HepG2 (cell line): ENCODE measurements at regions not wholly inside any gene's neighbourhood (a gene's known extent, or its start where the extent isn't known, plus 50 kb on each side); places are given as distances from the start of the nearest gene placed in this dataset.

Source experiments
- ATAC-seq: fragments of 200-7000 bp; cut with Tn5 transposase; 3 replicates; pipeline ENCODE4 v1.9.1; 2020; ENCODE audit warnings: mild to moderate bottlenecking, moderate library complexity
- BruUV-seq: library from RNA; stranded (reverse); fragments of 400-500 nt; replicated peaks from 2 replicates; lab custom pipeline; 2021; lab: Mats Ljungman, UMichigan
- CTCF ChIA-PET: fragments of 300-600 bp; formaldehyde crosslinking; extraction: SDS; loops from one replicate; lab custom pipeline; 2021; ENCODE audit warnings: low total read pairs, inconsistent platforms, low intra/inter-chr PET ratio; lab: Yijun Ruan, JAX
- POLR2A ChIA-PET: fragments of 350-600 bp; sonication (Branson Sonifier 250); formaldehyde crosslinking; loops from one replicate; lab custom pipeline; 2020; ENCODE audit warnings: antibody characterized with exemption, inconsistent platforms; lab: Yijun Ruan, JAX
- DNase-seq: peaks from one replicate; pipeline ENCODE4 v3.0.0-alpha.2; 2015; ENCODE audit warnings: low spot score
- FAIRE-seq: peaks from 3 replicates; lab custom pipeline; 2011; peaks lifted over from hg19 to GRCh38; lab: Jason Lieb, UNC
- H2AFZ ChIP-seq: one replicate; pipeline ENCODE4 v1.6.1; 2011; ENCODE audit warnings: low read length, inconsistent platforms
- H3K27ac ChIP-seq: fragments of 300-600 bp; 3 replicates; pipeline ENCODE4 v1.8.0; 2011; ENCODE audit warnings: mixed run types, mild to moderate bottlenecking, mixed read lengths, low read length, inconsistent platforms; ENCODE audit not compliant: insufficient read depth; ENCODE audit errors: extremely low read length
- H3K27me3 ChIP-seq, 2 experiments: fragments of 200-600 bp in 1 of 2; 2 replicates in 1 of 2; 3 replicates in 1 of 2; pipeline versions ENCODE4 v1.6.0 to v1.8.0; 2011; ENCODE audit warnings: low read length in 2 of 2, mild to moderate bottlenecking in 2 of 2, moderate library complexity in 2 of 2, inconsistent platforms in 1 of 2; ENCODE audit not compliant: insufficient read depth in 2 of 2, control insufficient read depth in 1 of 2
- H3K36me3 ChIP-seq, 2 experiments: fragments of 200-600 bp in 1 of 2; replicated peaks in 1 of 2; 2 replicates in 1 of 2; 3 replicates in 1 of 2; pipeline versions ENCODE4 v1.5.1 to v1.8.0; 2011; ENCODE audit warnings: low read length in 2 of 2, inconsistent platforms in 1 of 2; ENCODE audit not compliant: insufficient read depth in 2 of 2, control insufficient read depth in 1 of 2
- H3K4me1 ChIP-seq: 2 replicates; pipeline ENCODE4 v1.5.1; 2012; ENCODE audit warnings: low read length, inconsistent platforms; ENCODE audit not compliant: insufficient read depth
- H3K4me2 ChIP-seq: 2 replicates; pipeline ENCODE4 v1.6.0; 2011; ENCODE audit warnings: low read depth, low read length, inconsistent platforms
- H3K4me3 ChIP-seq, 3 experiments: fragments of 200-600 bp in 1 of 3; sonication (generic), shearing (Covaris generic) in 1 of 3; replicated peaks in 1 of 3; 2 replicates each; pipeline ENCODE4 v1.5.1; 2011 to 2016; ENCODE audit warnings: low read length in 3 of 3, inconsistent platforms in 2 of 3, low read depth in 2 of 3, mild to moderate bottlenecking in 2 of 3, control low read depth in 1 of 3, mixed read lengths in 1 of 3; ENCODE audit not compliant: insufficient read depth in 1 of 3
- H3K79me2 ChIP-seq: one replicate; pipeline ENCODE4 v1.6.1; 2011; ENCODE audit warnings: low read length, inconsistent platforms; ENCODE audit not compliant: insufficient read depth
- H3K9ac ChIP-seq: 2 replicates; pipeline ENCODE4 v1.6.0; 2011; ENCODE audit warnings: mild to moderate bottlenecking, low read depth, low read length, inconsistent platforms; ENCODE audit not compliant: insufficient read depth
- H3K9me3 ChIP-seq: 2 replicates; pipeline ENCODE4 v1.5.1; 2012; ENCODE audit warnings: mild to moderate bottlenecking, low read length
- H4K20me1 ChIP-seq: 2 replicates; pipeline ENCODE4 v1.6.0; 2011; ENCODE audit warnings: inconsistent platforms, mild to moderate bottlenecking, low read length, moderate library complexity; ENCODE audit not compliant: insufficient read depth
- ETV5 ChIP-seq: IDR thresholded peaks from 2 replicates; pipeline ENCODE4 v1.6.1; 2018; ENCODE audit warnings: missing biosample characterization, missing genetic modification reagents, inconsistent platforms, borderline replicate concordance
- SMAD1 ChIP-seq: sonication (generic); formaldehyde crosslinking; IDR thresholded peaks from 2 replicates; pipeline ENCODE4 v1.4.0; 2020; ENCODE audit warnings: missing genetic modification reagents, low read depth, mild to moderate bottlenecking, borderline replicate concordance
- SMC3 ChIP-seq: IDR thresholded peaks from 2 replicates; pipeline ENCODE4 v1.6.1; 2011; ENCODE audit warnings: low read length, improper control_type of control experiment
- TCF7 ChIP-seq: sonication (generic); IDR thresholded peaks from 2 replicates; pipeline ENCODE4 v1.6.1; 2016; ENCODE audit warnings: antibody characterized with exemption, low read depth
- ZNF230 ChIP-seq: sonication (generic); formaldehyde crosslinking; IDR thresholded peaks from 2 replicates; pipeline ENCODE4 v1.4.0; 2020; ENCODE audit warnings: mild to moderate bottlenecking, missing genetic modification reagents
- ZNF577 ChIP-seq: sonication (generic); formaldehyde crosslinking; IDR thresholded peaks from 2 replicates; pipeline ENCODE4 v1.4.0; 2020; ENCODE audit warnings: mild to moderate bottlenecking, low read depth, missing genetic modification reagents, borderline replicate concordance
- WGBS: methylation state at CpG from one replicate; pipeline ENCODE4 v1.1.6; 2017; ENCODE audit warnings: low lambda C conversion rate; 5-methylcytosine and 5-hydroxymethylcytosine counted together
- in situ Hi-C: cut with HindIII; loops from 2 replicates; pipeline ENCODE4 v1.10.0; 2017; ENCODE audit warnings: low pct_unique_long_range_greater_than_20kb; ENCODE audit not compliant: extremely low pct_ligation_motif_present
- intact Hi-C: fragments of 100-400 bp; cut with micrococcal nuclease; formaldehyde crosslinking; loops from one replicate; pipeline ENCODE4 v1.10.0; 2022; ENCODE audit not compliant: unreplicated experiment
- TF ChIP-seq, protein P1 (sequence below): sonication (generic); formaldehyde crosslinking; IDR thresholded peaks from 2 replicates; pipeline ENCODE4 v1.9.0; 2021; ENCODE audit warnings: missing genetic modification reagents, mild to moderate bottlenecking, borderline replicate concordance
- TF ChIP-seq, protein P2 (sequence below): sonication (generic); formaldehyde crosslinking; IDR thresholded peaks from 2 replicates; pipeline ENCODE4 v1.8.0; 2022; ENCODE audit warnings: mild to moderate bottlenecking, missing genetic modification reagents, moderate library complexity

DNA sequence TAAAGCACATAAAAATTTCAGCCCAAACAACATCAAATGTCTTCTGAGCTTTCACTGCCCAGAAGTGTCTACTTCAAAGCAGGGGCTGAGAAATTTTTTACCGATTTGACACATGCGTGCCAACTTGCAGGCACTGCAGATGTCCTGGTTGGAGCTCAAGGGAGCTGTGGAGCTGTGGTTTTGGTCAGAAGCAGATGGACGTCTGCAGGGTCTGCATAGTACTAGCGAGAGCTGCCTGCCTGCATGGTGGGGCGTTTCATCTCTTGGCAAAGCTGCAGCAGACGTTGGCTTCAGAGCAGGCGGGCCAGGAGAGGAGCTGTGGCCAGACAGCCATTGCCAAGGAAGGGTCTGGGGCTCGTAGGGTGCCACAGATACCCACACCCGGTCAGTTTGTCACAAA lies 296.7 kb downstream of the GLRX3 start:
- WGBS, result 0% methylated on average over 3 of the region's 9 CpGs

DNA sequence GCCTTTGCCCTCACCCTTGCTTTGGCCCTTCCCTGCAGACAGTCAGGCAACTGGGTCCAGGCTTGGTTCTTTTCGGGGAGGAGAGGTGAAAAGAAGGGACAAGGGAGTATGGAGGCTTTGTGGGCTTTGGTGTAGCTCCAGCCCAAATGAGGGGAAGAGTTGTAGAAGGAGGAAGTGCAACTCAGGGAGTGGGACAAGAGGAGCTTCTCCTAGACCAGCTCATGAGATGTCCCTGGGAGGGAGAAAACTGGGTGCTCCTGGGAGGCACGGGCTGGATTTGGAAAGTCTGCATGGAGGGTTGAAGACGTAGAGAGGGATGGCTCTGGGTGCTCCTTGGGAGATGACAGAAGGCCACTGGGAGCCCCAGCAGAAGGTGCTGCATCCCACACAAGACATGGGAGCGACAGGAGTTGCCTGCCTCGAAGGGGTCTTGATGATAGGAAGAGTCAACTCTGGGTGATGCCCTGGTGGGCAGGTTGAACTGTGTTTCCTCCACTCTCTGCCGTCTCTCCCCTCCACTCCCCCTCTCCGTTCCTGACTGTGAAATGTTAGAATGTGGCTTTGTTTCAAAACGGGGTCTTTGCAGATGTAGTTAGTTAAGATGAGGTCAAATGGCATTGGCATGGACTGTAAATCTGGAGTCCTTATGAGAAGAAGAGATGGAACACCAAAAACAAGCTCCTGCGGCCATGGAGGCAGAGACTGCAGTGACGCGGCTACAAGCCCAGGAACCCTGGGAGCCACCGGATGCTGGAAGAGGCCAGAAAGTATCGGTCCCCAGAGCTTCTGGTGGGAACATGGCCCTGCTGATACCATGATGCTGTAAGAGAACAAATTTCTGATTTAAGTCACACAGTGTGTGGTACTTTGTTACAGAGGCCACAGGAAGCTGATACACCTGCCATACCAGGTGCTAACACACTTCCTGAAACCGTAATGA lies 298.5 kb downstream of the GLRX3 start:
- no peak overlapping the region for H3K4me2 ChIP-seq
- no peak overlapping the region for H3K27ac ChIP-seq
- ATAC-seq (no peak), FAIRE-seq (no peak)
- CTCF ChIA-PET, result no interaction called here
- in situ Hi-C loops, result no loop called here
- no peak for TF ChIP-seq SMC3
- no peak for TF ChIP-seq ETV5 (CRISPR knock-in tag)
- no peak for TF ChIP-seq TCF7
- TF ChIP-seq, all 625 proteins: peak for 0
- BruUV-seq, result no TSS peak
- no peak overlapping the region for H3K9ac ChIP-seq
- no peak for DNase-seq
- POLR2A ChIA-PET, result no interaction called here
- H3K4me3 ChIP-seq, result no peak overlapping the region
- H3K27me3 ChIP-seq, result no peaks in the 10 kb centered on the region
- H2AFZ ChIP-seq, result no peak overlapping the region
- no peaks in the 10 kb centered on the region for H3K79me2 ChIP-seq
- intact Hi-C loops, result no loop called here
- WGBS, result 33% methylated on average over 12 of the region's 14 CpGs
- H3K9me3 ChIP-seq, result peaks cover 22% of the 10 kb centered on the region; the same call in 1 of the 2 replicates
- H3K36me3 ChIP-seq, result no peaks in the 10 kb centered on the region
- no peaks in the 10 kb centered on the region for H3K4me1 ChIP-seq
- H4K20me1 ChIP-seq, result no peaks in the 10 kb centered on the region

More for the DNA sequence above, 296.7 kb downstream of the GLRX3 start:
- H3K9ac ChIP-seq, result no peak overlapping the region
- no peak overlapping the region for H3K4me2 ChIP-seq
- no peak overlapping the region for H3K4me3 ChIP-seq
- no TSS peak for BruUV-seq
- in situ Hi-C loops (no loop called here), intact Hi-C loops (no loop called here)
- no peaks in the 10 kb centered on the region for H3K27me3 ChIP-seq
- no peaks in the 10 kb centered on the region for H3K4me1 ChIP-seq
- peaks cover 40% of the 10 kb centered on the region for H3K9me3 ChIP-seq
- no peaks in the 10 kb centered on the region for H4K20me1 ChIP-seq
- no peak overlapping the region for H3K27ac ChIP-seq
- H3K79me2 ChIP-seq, result no peaks in the 10 kb centered on the region
- FAIRE-seq (no peak), DNase-seq (no peak), ATAC-seq (no peak)
- ChIA-PET CTCF (no interaction called here), POLR2A (no interaction called here)
- H2AFZ ChIP-seq, result no peak overlapping the region
- TF ChIP-seq, protein P1, sequence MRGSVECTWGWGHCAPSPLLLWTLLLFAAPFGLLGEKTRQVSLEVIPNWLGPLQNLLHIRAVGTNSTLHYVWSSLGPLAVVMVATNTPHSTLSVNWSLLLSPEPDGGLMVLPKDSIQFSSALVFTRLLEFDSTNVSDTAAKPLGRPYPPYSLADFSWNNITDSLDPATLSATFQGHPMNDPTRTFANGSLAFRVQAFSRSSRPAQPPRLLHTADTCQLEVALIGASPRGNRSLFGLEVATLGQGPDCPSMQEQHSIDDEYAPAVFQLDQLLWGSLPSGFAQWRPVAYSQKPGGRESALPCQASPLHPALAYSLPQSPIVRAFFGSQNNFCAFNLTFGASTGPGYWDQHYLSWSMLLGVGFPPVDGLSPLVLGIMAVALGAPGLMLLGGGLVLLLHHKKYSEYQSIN, result no peak
- no peak for TF ChIP-seq SMAD1
- TF ChIP-seq ZNF577 (CRISPR knock-in tag), result no peak
- TF ChIP-seq, protein P2, sequence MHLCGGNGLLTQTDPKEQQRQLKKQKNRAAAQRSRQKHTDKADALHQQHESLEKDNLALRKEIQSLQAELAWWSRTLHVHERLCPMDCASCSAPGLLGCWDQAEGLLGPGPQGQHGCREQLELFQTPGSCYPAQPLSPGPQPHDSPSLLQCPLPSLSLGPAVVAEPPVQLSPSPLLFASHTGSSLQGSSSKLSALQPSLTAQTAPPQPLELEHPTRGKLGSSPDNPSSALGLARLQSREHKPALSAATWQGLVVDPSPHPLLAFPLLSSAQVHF (CRISPR knock-in tag), result no peak
- no peak for TF ChIP-seq ZNF230 (CRISPR knock-in tag)
- H3K36me3 ChIP-seq, result no peaks in the 10 kb centered on the region
